Type B pancreatic cell (in vitro differentiated cells): ENCODE measurements at regions not wholly inside any gene's neighbourhood (a gene's known extent, or its start where the extent isn't known, plus 50 kb on each side); places are given as distances from the start of the nearest gene placed in this dataset.

Experiments
- DNase-seq: peaks from one replicate; pipeline ENCODE4 v3.0.0; 2021; ENCODE audit warnings: mixed read lengths; ENCODE audit not compliant: unreplicated experiment; ENCODE audit errors: extremely low spot score
- H3K27ac Mint-ChIP-seq: 2 replicates; pipeline ENCODE4 v1.8.0; 2021; ENCODE audit warnings: mild to moderate bottlenecking, mixed read lengths
- H3K27me3 Mint-ChIP-seq: 2 replicates; pipeline ENCODE4 v1.8.0; 2021; ENCODE audit warnings: mixed read lengths
- H3K36me3 Mint-ChIP-seq: 2 replicates; pipeline ENCODE4 v1.8.0; 2021; ENCODE audit warnings: mixed read lengths
- H3K4me1 Mint-ChIP-seq: one replicate; pipeline ENCODE4 v1.8.0; 2021; ENCODE audit warnings: mixed read lengths; ENCODE audit not compliant: unreplicated experiment
- H3K4me3 Mint-ChIP-seq: 2 replicates; pipeline ENCODE4 v1.8.0; 2021; ENCODE audit warnings: mild to moderate bottlenecking, mixed read lengths
- H3K9me3 Mint-ChIP-seq: 2 replicates; pipeline ENCODE4 v1.8.0; 2021; ENCODE audit warnings: mixed read lengths
- TF ChIP-seq, protein P1 (sequence below): fragments of 200-600 bp; sonication (generic); conservative IDR thresholded peaks from 2 replicates; pipeline ENCODE4 v1.5.0; 2021; ENCODE audit warnings: antibody characterized with exemption, mild to moderate bottlenecking

DNA sequence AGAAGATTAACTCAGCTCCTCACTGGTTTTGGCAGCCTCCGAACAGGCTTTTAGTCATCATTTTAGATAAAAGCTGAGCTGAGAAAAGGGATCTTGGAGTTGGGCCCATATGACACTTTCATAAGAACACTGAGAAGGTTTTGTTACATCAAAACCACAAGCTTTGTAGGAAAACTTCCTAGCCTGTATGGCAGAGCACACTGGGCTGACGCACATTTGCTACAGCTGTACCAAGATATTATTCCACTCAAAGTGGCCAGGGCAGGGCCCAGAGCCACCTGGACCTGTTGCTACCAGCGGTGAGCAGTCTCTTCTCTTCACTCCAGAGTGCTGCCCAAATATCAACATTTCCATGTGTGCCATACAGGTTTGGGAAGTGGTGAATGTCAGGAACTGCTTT lies 160.5 kb upstream of the CCDC54 start:
- no peak overlapping the region for H3K4me3 Mint-ChIP-seq
- peaks cover 21% of the 10 kb centered on the region for H3K4me1 Mint-ChIP-seq
- no peaks in the 10 kb centered on the region for H3K27me3 Mint-ChIP-seq
- TF ChIP-seq, protein P1, sequence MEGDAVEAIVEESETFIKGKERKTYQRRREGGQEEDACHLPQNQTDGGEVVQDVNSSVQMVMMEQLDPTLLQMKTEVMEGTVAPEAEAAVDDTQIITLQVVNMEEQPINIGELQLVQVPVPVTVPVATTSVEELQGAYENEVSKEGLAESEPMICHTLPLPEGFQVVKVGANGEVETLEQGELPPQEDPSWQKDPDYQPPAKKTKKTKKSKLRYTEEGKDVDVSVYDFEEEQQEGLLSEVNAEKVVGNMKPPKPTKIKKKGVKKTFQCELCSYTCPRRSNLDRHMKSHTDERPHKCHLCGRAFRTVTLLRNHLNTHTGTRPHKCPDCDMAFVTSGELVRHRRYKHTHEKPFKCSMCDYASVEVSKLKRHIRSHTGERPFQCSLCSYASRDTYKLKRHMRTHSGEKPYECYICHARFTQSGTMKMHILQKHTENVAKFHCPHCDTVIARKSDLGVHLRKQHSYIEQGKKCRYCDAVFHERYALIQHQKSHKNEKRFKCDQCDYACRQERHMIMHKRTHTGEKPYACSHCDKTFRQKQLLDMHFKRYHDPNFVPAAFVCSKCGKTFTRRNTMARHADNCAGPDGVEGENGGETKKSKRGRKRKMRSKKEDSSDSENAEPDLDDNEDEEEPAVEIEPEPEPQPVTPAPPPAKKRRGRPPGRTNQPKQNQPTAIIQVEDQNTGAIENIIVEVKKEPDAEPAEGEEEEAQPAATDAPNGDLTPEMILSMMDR: no peak
- H3K27ac Mint-ChIP-seq: peak overlapping the region; percentile 74
- DNase-seq: no peak
- peaks cover 5% of the 10 kb centered on the region for H3K9me3 Mint-ChIP-seq
- peaks cover 3% of the 10 kb centered on the region for H3K36me3 Mint-ChIP-seq

DNA sequence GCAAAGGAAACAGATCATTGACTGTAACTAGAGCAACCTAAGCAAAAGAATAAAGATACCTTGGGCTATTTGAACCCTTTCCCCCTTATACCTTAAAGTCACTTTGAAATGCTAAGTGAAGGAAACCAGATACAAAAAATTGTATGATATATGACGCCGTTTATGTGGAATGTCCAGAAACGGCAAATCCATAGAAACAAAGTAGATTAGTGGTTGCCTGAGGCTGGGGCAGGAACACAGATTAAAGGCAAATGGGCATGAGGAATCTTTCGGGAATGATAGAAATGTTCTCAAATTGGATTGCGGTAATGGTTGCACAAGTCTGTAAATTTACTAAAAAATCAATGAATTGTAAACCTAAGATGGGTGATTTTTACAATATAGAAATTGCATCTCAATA lies 160.1 kb upstream of the CCDC54 start:
- TF ChIP-seq, protein P1: no peak
- Mint-ChIP-seq H3K36me3 (peaks cover 3% of the 10 kb centered on the region), H3K27me3 (no peaks in the 10 kb centered on the region), H3K4me3 (no peak overlapping the region), H3K9me3 (peaks cover 5% of the 10 kb centered on the region), H3K4me1 (peaks cover 21% of the 10 kb centered on the region), H3K27ac (peak overlapping the region; percentile 74)
- DNase-seq: no peak

DNA sequence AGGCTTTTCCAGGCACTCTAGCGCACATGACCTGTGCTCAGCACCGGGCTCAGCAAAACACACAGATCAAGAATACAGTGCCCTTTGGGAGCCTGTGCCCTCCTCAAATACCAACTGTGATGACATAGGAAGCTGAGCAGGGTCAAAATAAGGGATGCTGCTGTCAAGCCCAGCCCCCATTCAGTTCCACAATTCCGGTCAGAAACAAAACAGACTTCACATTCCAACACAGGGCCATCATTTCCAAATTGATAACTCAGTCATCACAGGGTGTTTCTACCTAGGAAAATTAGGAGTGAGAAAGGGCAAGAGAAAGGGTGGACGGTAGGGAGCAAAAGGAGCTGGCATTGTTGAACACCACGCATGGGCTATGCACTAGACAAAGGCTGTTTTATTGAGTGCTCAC lies 158.4 kb upstream of the CCDC54 start:
- Mint-ChIP-seq H3K4me3 (no peak overlapping the region), H3K27me3 (no peaks in the 10 kb centered on the region), H3K9me3 (peaks cover 5% of the 10 kb centered on the region), H3K4me1 (peaks cover 16% of the 10 kb centered on the region), H3K27ac (peak overlapping the region; percentile 9), H3K36me3 (peaks cover 3% of the 10 kb centered on the region)
- TF ChIP-seq, protein P1: no peak
- no peak for DNase-seq

DNA sequence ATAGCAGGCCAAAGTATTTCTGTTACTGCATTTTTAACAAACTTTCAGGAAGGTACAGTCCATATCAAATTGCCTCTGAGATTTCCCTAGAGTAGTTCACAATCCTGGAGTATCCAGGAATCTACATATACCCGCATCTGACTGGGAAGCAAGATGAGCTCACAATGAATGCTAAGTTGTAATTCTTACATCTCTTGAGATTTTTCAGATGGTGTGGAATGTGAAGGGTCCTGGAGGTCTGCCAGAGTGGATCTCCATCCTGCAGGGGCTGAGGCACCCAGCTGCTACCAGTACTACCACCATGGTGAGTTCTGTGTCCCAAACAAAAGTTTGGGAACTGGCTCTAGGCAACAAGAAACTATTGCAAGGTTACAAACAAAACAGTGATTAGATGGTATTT lies 156.7 kb upstream of the CCDC54 start:
- no peak for DNase-seq
- H3K4me1 Mint-ChIP-seq: peaks cover 16% of the 10 kb centered on the region
- H3K9me3 Mint-ChIP-seq: peaks cover under 1% of the 10 kb centered on the region
- no peak overlapping the region for H3K4me3 Mint-ChIP-seq
- TF ChIP-seq, protein P1: no peak
- H3K36me3 Mint-ChIP-seq: peaks cover 3% of the 10 kb centered on the region
- no peaks in the 10 kb centered on the region for H3K27me3 Mint-ChIP-seq
- H3K27ac Mint-ChIP-seq: no peak overlapping the region

DNA sequence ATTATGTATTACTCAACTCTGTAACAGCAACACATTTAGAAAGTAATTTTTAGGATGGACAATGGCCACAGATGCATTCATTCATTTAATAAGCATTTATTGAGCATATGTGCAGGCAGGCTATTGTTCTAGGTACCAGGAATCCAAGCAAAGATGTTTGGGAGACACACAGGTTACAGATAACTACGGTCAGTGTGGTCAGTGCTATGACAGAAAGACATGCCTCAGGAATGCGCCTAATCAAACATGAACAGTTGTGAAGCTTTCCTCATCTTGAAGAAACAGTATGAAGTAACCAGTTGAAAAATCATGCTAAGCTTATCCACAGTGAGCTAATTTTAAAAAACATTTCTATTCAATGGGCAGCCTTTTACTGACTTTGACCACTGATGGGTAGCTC lies 155.4 kb upstream of the CCDC54 start:
- DNase-seq: no peak
- Mint-ChIP-seq H3K9me3 (no peaks in the 10 kb centered on the region), H3K4me1 (peaks cover 12% of the 10 kb centered on the region), H3K27me3 (no peaks in the 10 kb centered on the region), H3K27ac (no peak overlapping the region), H3K4me3 (no peak overlapping the region), H3K36me3 (no peaks in the 10 kb centered on the region)
- TF ChIP-seq, protein P1: no peak

DNA sequence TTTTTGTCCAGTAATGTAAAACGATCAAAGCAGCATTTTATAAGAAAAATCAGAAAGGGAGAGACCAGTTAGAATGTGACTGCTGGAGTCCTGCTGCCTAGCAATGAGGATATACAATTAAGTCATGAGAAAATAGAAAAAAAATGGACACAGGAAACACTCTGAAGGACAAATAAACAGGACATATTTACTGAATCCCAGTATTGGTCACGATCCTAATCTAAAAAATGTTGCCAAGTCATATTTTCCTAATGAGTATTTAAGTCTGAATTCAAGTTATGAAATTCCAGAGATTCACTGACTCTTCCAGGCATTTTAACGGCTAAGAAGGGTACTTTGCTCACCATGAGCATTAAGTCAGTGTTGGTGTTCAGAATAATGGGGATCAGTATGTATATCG lies 154.3 kb upstream of the CCDC54 start:
- DNase-seq: no peak
- H3K27ac Mint-ChIP-seq: no peak overlapping the region
- TF ChIP-seq, protein P1: no peak
- no peaks in the 10 kb centered on the region for H3K36me3 Mint-ChIP-seq
- H3K27me3 Mint-ChIP-seq: no peaks in the 10 kb centered on the region
- H3K4me1 Mint-ChIP-seq: peaks cover 7% of the 10 kb centered on the region
- H3K4me3 Mint-ChIP-seq: no peak overlapping the region
- H3K9me3 Mint-ChIP-seq: no peaks in the 10 kb centered on the region
